Lung (tissue), 11 donors: ENCODE measurements at regions not wholly inside any gene's neighbourhood (a gene's known extent, or its start where the extent isn't known, plus 50 kb on each side); places are given as distances from the start of the nearest gene placed in this dataset.

Source experiments
- ATAC-seq: fragments of 200-7000 bp; cut with Tn5 transposase; one replicate; pipeline ENCODE4 v1.9.1; 2020; ENCODE audit warnings: moderate number of reproducible peaks; ENCODE audit not compliant: insufficient read depth, low FRiP score
- DNase-seq, 3 donors: peaks; one replicate each; pipeline ENCODE4 v3.0.0-alpha.2; 2013 to 2017
- H3K27ac ChIP-seq, 2 donors: one replicate each; pipeline ENCODE4 v1.5.1; 2013; ENCODE audit warnings: mild to moderate bottlenecking in 2 of 2, moderate library complexity in 2 of 2, control low read depth in 1 of 2, inconsistent platforms in 1 of 2, low read depth in 1 of 2, low read length in 1 of 2
- H3K27me3 ChIP-seq, 3 donors: one replicate each; pipeline ENCODE4 v1.5.1; 2013; ENCODE audit warnings: low read length in 2 of 3; ENCODE audit not compliant: control insufficient read depth in 3 of 3, insufficient read depth in 3 of 3
- H3K36me3 ChIP-seq, 4 donors: one replicate each; pipeline ENCODE4 v1.5.1; 2013; ENCODE audit warnings: low read length in 4 of 4, mild to moderate bottlenecking in 1 of 4, moderate library complexity in 1 of 4; ENCODE audit not compliant: control insufficient read depth in 4 of 4, insufficient read depth in 4 of 4
- H3K4me1 ChIP-seq, 5 donors: one replicate each; pipeline ENCODE4 v1.5.1; 2013; ENCODE audit warnings: low read length in 5 of 5, mild to moderate bottlenecking in 2 of 5, moderate library complexity in 1 of 5; ENCODE audit not compliant: control insufficient read depth in 5 of 5, insufficient read depth in 5 of 5
- H3K4me3 ChIP-seq: one replicate; pipeline ENCODE4 v1.5.1; 2013; ENCODE audit warnings: mild to moderate bottlenecking, control low read depth, moderate library complexity
- H3K9ac ChIP-seq, 2 donors: one replicate each; pipeline ENCODE4 v1.5.1; 2013; ENCODE audit warnings: low read length in 2 of 2, control low read depth in 1 of 2; ENCODE audit not compliant: insufficient read depth in 1 of 2
- H3K9me3 ChIP-seq, 4 donors: one replicate each; pipeline ENCODE4 v1.5.1; 2013; ENCODE audit warnings: low read length in 3 of 4, mild to moderate bottlenecking in 1 of 4, moderate library complexity in 1 of 4; ENCODE audit not compliant: control insufficient read depth in 4 of 4, insufficient read depth in 3 of 4
- WGBS, 2 donors: extraction: QIAGEN DNeasy Blood & Tissue Kit; methylation state at CpG; one replicate each; pipeline ENCODE4 v1.1.7; 2013; 5-methylcytosine and 5-hydroxymethylcytosine counted together
- TF ChIP-seq, protein P1 (sequence below): IDR thresholded peaks from 2 replicates; pipeline ENCODE4 v1.5.1; 2012; ENCODE audit warnings: mild to moderate bottlenecking; ENCODE audit errors: control extremely low read depth, extremely low read depth
- donor health status: control.
- donor health status: control.
- donor health status: Bipolar disorder and iron deficiency.
- donor health status: healthy.
- donor health status: DM: yes; HTN: yes; CAD: no.

- no peaks in the 10 kb centered on the region for H3K27me3 ChIP-seq
- no peak overlapping the region for H3K4me3 ChIP-seq
- H3K4me1 ChIP-seq = peaks cover 0 to 22% (median 0%) of the 10 kb centered on the region in 5 donors
- DNase-seq (no peak), ATAC-seq (peak; percentile 27)
- no peak overlapping the region for H3K9ac ChIP-seq
- TF ChIP-seq, protein P1, sequence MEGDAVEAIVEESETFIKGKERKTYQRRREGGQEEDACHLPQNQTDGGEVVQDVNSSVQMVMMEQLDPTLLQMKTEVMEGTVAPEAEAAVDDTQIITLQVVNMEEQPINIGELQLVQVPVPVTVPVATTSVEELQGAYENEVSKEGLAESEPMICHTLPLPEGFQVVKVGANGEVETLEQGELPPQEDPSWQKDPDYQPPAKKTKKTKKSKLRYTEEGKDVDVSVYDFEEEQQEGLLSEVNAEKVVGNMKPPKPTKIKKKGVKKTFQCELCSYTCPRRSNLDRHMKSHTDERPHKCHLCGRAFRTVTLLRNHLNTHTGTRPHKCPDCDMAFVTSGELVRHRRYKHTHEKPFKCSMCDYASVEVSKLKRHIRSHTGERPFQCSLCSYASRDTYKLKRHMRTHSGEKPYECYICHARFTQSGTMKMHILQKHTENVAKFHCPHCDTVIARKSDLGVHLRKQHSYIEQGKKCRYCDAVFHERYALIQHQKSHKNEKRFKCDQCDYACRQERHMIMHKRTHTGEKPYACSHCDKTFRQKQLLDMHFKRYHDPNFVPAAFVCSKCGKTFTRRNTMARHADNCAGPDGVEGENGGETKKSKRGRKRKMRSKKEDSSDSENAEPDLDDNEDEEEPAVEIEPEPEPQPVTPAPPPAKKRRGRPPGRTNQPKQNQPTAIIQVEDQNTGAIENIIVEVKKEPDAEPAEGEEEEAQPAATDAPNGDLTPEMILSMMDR = no peak
- H3K36me3 ChIP-seq = no peaks in the 10 kb centered on the region
- H3K9me3 ChIP-seq = no peaks in the 10 kb centered on the region
- WGBS, 2 donors = 91 to 93% methylated on average over 4 of the region's 4 CpGs
- H3K27ac ChIP-seq = no peak overlapping the region
Observed at GRCh38 chr13:74027161-74027779, 106.9 kb downstream of the KLF12 start.

DNA sequence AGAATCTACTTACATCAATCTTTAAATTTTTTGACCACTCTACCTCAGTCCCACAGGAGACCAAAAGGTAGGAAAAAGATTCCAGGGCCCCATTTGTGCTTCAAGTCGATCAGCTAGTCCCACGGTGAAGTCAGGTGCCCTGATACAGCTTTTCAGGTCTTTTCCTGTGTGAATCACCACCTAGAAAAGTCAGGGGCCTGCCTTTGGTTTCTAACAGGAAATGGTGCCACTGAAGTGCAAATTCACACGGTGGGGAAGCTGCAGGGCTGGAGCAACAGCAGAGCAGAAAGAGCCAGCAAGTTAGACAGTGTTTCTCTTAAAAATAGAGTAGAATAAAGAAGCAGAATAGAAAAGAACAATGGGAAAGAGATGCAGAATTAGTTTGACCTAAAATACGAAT lies 107.5 kb downstream of the KLF12 start:
- H3K9me3 ChIP-seq = no peaks in the 10 kb centered on the region
- ATAC-seq (no peak), DNase-seq (no peak)
- H3K36me3 ChIP-seq = no peaks in the 10 kb centered on the region
- no peak overlapping the region for H3K9ac ChIP-seq
- peaks cover 0 to 21% (median 0%) of the 10 kb centered on the region in 5 donors for H3K4me1 ChIP-seq
- no peak overlapping the region for H3K4me3 ChIP-seq
- WGBS, 2 donors = 35 to 43% methylated on average over 4 of the region's 4 CpGs
- no peak overlapping the region for H3K27ac ChIP-seq
- H3K27me3 ChIP-seq = no peaks in the 10 kb centered on the region
- TF ChIP-seq, protein P1 = no peak

DNA sequence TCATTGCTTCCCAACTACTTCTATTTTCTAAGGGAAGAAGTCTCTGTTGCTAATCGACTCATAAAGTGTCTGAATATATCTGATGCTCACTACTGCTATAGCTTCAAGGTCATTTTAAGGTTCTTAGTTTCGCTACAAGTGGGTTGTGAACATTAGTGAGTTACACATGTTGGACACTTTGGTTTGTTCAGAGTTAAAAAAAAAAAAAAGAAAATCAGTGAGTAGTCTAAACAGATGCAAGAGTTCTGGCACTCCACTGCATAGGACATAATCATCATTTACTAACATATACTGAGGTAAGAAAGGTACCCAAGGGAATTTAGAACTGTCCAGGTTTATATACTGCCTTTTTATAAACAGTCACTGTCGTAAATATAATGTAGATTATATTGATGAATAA lies 108.8 kb downstream of the KLF12 start:
- TF ChIP-seq, protein P1 = no peak
- Histone ChIP-seq H3K27me3 (no peaks in the 10 kb centered on the region), H3K27ac (no peak overlapping the region), H3K9ac (no peak overlapping the region), H3K36me3 (no peaks in the 10 kb centered on the region), H3K4me3 (no peak overlapping the region), H3K4me1 (peaks cover 0 to 22% (median 0%) of the 10 kb centered on the region in 5 donors), H3K9me3 (no peaks in the 10 kb centered on the region)
- DNase-seq (no peak), ATAC-seq (no peak)
- 79 to 91% methylated on average over 3 of the region's 3 CpGs for WGBS, 2 donors

DNA sequence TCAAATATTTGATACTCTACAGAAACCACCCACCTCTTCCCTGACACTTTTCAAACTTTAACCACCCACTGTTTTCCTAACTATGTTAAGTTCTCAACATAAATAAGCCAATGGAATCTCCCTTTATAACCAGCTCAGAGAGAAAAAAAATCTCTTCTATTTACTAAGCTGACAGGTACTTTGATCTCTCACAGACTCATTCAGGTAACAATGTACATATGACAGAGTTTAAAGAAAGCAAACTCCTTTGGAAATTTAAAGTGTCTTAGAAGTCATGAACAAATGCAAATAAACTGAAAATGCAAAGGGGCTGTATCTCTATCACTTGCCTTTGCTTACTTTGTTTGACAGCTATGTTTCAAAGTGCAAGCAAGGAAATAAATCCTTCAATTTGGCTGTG lies 109.3 kb downstream of the KLF12 start:
- Histone ChIP-seq H3K36me3 (no peaks in the 10 kb centered on the region), H3K9me3 (no peaks in the 10 kb centered on the region), H3K27me3 (no peaks in the 10 kb centered on the region), H3K9ac (no peak overlapping the region), H3K4me3 (no peak overlapping the region), H3K4me1 (peaks cover 0 to 17% (median 0%) of the 10 kb centered on the region in 5 donors), H3K27ac (no peak overlapping the region)
- TF ChIP-seq, protein P1 = no peak
- no peak for ATAC-seq
- no peak for DNase-seq
